ENCODE measurements at regions not wholly inside any gene's neighbourhood (a gene's known extent, or its start where the extent isn't known, plus 50 kb on each side); places are given as distances from the start of the nearest gene placed in this dataset.

GRCh38 chr5:141783005-141783946 is 94.9 kb downstream of the PCDH1 start:
- intact Hi-C loops (cut with DNase I): no loop called here
- Histone ChIP-seq H3K4me1 (no peaks in the 10 kb centered on the region), H3K36me3 (no peaks in the 10 kb centered on the region), H3K27ac (no peak overlapping the region), H3K4me3 (no peak overlapping the region), H3K9me3 (no peaks in the 10 kb centered on the region), H3K27me3 (peaks cover 0 to 15% (median 0%) of the 10 kb centered on the region in 4 donors)
- TF ChIP-seq POLR2A (IDR thresholded peaks at IDR 0.05): no peak
- TF ChIP-seq CTCF (IDR thresholded peaks at IDR 0.05): no peak
- DNase-seq: no peak
- 52 to 74% methylated on average over 8 to 15 of the region's 17 CpGs for whole genome bisulfite sequencing, 2 donors

- H3K4me1 ChIP-seq: no peaks in the 10 kb centered on the region
- no peak overlapping the region for H3K27ac ChIP-seq
- no peak for TF ChIP-seq POLR2A (IDR thresholded peaks at IDR 0.05)
- no peak for TF ChIP-seq CTCF (IDR thresholded peaks at IDR 0.05)
- 67 to 79% methylated on average over 1 to 2 of the region's 2 CpGs for WGBS, 2 donors
- DNase-seq: no peak
- intact Hi-C loops (cut with DNase I): no loop called here
- H3K36me3 ChIP-seq: no peaks in the 10 kb centered on the region
- peaks cover 0 to 10% (median 0%) of the 10 kb centered on the region in 4 donors for H3K27me3 ChIP-seq
- no peaks in the 10 kb centered on the region for H3K9me3 ChIP-seq
- H3K4me3 ChIP-seq: no peak overlapping the region
Observed at GRCh38 chr5:141781910-141782309, 96.3 kb downstream of the PCDH1 start.

- TF ChIP-seq CTCF (IDR thresholded peaks at IDR 0.05): no peak
- TF ChIP-seq POLR2A (IDR thresholded peaks at IDR 0.05): no peak
- intact Hi-C loops (cut with DNase I): no loop called here
- H3K4me3 ChIP-seq: no peak overlapping the region
- no peaks in the 10 kb centered on the region for H3K4me1 ChIP-seq
- H3K9me3 ChIP-seq: no peaks in the 10 kb centered on the region
- peaks cover 0 to 10% (median 0%) of the 10 kb centered on the region in 4 donors for H3K27me3 ChIP-seq
- DNase-seq: no peak
- no peak overlapping the region for H3K27ac ChIP-seq
- 56 to 58% methylated on average over 10 of the region's 13 CpGs for WGBS, 2 donors
- H3K36me3 ChIP-seq: no peaks in the 10 kb centered on the region
Observed at GRCh38 chr5:141780952-141781781, 97.0 kb downstream of the PCDH1 start.

GRCh38 chr5:141780240-141780951 is 97.8 kb downstream of the PCDH1 start:
- Histone ChIP-seq H3K27me3 (peaks cover 0 to 10% (median 0%) of the 10 kb centered on the region in 4 donors), H3K9me3 (no peaks in the 10 kb centered on the region), H3K36me3 (no peaks in the 10 kb centered on the region), H3K4me1 (no peaks in the 10 kb centered on the region), H3K27ac (no peak overlapping the region), H3K4me3 (no peak overlapping the region)
- intact Hi-C loops (cut with DNase I): no loop called here
- no peak for TF ChIP-seq CTCF (IDR thresholded peaks at IDR 0.05)
- TF ChIP-seq POLR2A (IDR thresholded peaks at IDR 0.05): no peak
- no peak for DNase-seq
- 60 to 71% methylated on average over 6 to 8 of the region's 10 CpGs for WGBS, 2 donors

Measured in esophagus squamous epithelium (tissue), 5 donors.